H9 (cell line): ENCODE measurements at regions not wholly inside any gene's neighbourhood (a gene's known extent, or its start where the extent isn't known, plus 50 kb on each side); places are given as distances from the start of the nearest gene placed in this dataset.

Experiments
- DNase-seq: peaks from one replicate; pipeline ENCODE4 v3.0.0-alpha.2; 2017
- H2AFZ ChIP-seq: one replicate; pipeline ENCODE4 v1.6.1; 2013; ENCODE audit warnings: mild to moderate bottlenecking, low read length, control low read depth, moderate library complexity
- H2AK5ac ChIP-seq: 2 replicates; pipeline ENCODE4 v1.6.1; 2013; ENCODE audit warnings: low read length, control low read depth, mixed read lengths; ENCODE audit not compliant: insufficient read length
- H2BK120ac ChIP-seq: one replicate; pipeline ENCODE4 v1.6.1; 2013; ENCODE audit warnings: low read depth, mild to moderate bottlenecking, low read length, control low read depth, inconsistent platforms; ENCODE audit not compliant: poor library complexity, severe bottlenecking
- H2BK12ac ChIP-seq: 2 replicates; pipeline ENCODE4 v1.6.1; 2013; ENCODE audit warnings: low read length, control low read depth, mixed read lengths, low read depth; ENCODE audit not compliant: insufficient read length
- H2BK15ac ChIP-seq: 2 replicates; pipeline ENCODE4 v1.6.1; 2013; ENCODE audit warnings: low read depth, low read length, control low read depth
- H2BK20ac ChIP-seq: one replicate; pipeline ENCODE4 v1.6.1; 2013; ENCODE audit warnings: low read depth, mild to moderate bottlenecking, low read length, control low read depth, inconsistent platforms; ENCODE audit not compliant: poor library complexity, severe bottlenecking
- H2BK5ac ChIP-seq: 2 replicates; pipeline ENCODE4 v1.6.1; 2013; ENCODE audit warnings: low read length, control low read depth, mixed read lengths; ENCODE audit not compliant: insufficient read length
- H3K14ac ChIP-seq: 2 replicates; pipeline ENCODE4 v1.6.1; 2013; ENCODE audit warnings: low read length, control low read depth; ENCODE audit not compliant: insufficient read depth
- H3K18ac ChIP-seq: 2 replicates; pipeline ENCODE4 v1.6.1; 2013; ENCODE audit warnings: low read depth, mild to moderate bottlenecking, mixed read lengths, low read length, control low read depth; ENCODE audit not compliant: insufficient read length
- H3K23ac ChIP-seq: 2 replicates; pipeline ENCODE4 v1.6.1; 2013; ENCODE audit warnings: low read length, control low read depth, mixed read lengths, low read depth; ENCODE audit not compliant: insufficient read length
- H3K23me2 ChIP-seq: 2 replicates; pipeline ENCODE4 v1.6.1; 2013; ENCODE audit warnings: low read depth, mild to moderate bottlenecking, mixed read lengths, low read length, control low read depth; ENCODE audit not compliant: insufficient read length, poor library complexity, severe bottlenecking
- H3K27ac ChIP-seq: 2 replicates; pipeline ENCODE4 v1.5.1; 2013; ENCODE audit warnings: low read length, control low read depth, mixed read lengths, low read depth; ENCODE audit not compliant: insufficient read length
- H3K27me3 ChIP-seq: 2 replicates; pipeline ENCODE4 v1.6.1; 2013; ENCODE audit warnings: low read length, control low read depth, inconsistent platforms; ENCODE audit not compliant: insufficient read depth
- H3K4ac ChIP-seq: 2 replicates; pipeline ENCODE4 v1.6.1; 2013; ENCODE audit warnings: low read depth, mild to moderate bottlenecking, control low read depth, inconsistent platforms, low read length, moderate library complexity
- H3K4me1 ChIP-seq: 2 replicates; pipeline ENCODE4 v1.6.1; 2013; ENCODE audit warnings: low read length, control low read depth, inconsistent platforms; ENCODE audit not compliant: insufficient read depth
- H3K4me2 ChIP-seq: 2 replicates; pipeline ENCODE4 v1.6.1; 2013; ENCODE audit warnings: low read length, control low read depth, mixed read lengths; ENCODE audit not compliant: insufficient read length, insufficient read depth
- H3K56ac ChIP-seq: 2 replicates; pipeline ENCODE4 v1.6.1; 2013; ENCODE audit warnings: low read depth, mild to moderate bottlenecking, mixed read lengths, low read length, control low read depth; ENCODE audit not compliant: insufficient read length
- H3K79me1 ChIP-seq: 2 replicates; pipeline ENCODE4 v1.6.1; 2013; ENCODE audit warnings: low read depth, mild to moderate bottlenecking, moderate library complexity, low read length, control low read depth, inconsistent platforms; ENCODE audit not compliant: insufficient read depth, poor library complexity, severe bottlenecking
- H3K79me2 ChIP-seq: 2 replicates; pipeline ENCODE4 v1.6.1; 2013; ENCODE audit warnings: low read length, control low read depth, inconsistent platforms; ENCODE audit not compliant: insufficient read depth
- H3K9ac ChIP-seq: 2 replicates; pipeline ENCODE4 v1.6.1; 2013; ENCODE audit warnings: low read length, control low read depth, mixed read lengths; ENCODE audit not compliant: insufficient read length; ENCODE audit errors: extremely low read depth
- H3K9me3 ChIP-seq: one replicate; pipeline ENCODE4 v1.6.1; 2013; ENCODE audit warnings: low read depth, low read length, inconsistent platforms; ENCODE audit not compliant: control insufficient read depth
- H3T11ph ChIP-seq: one replicate; pipeline ENCODE4 v1.6.1; 2013; ENCODE audit warnings: mild to moderate bottlenecking, low read length, control low read depth, inconsistent platforms
- H4K20me1 ChIP-seq: one replicate; pipeline ENCODE4 v1.6.1; 2013; ENCODE audit not compliant: control insufficient read depth, insufficient read length, insufficient read depth
- H4K5ac ChIP-seq: 2 replicates; pipeline ENCODE4 v1.6.1; 2013; ENCODE audit warnings: low read depth, mild to moderate bottlenecking, mixed read lengths, low read length, control low read depth; ENCODE audit not compliant: insufficient read length
- H4K8ac ChIP-seq: replicated peaks from 2 replicates; pipeline ENCODE4 v1.6.1; 2013; ENCODE audit warnings: low read length, control low read depth, mixed read lengths, low read depth; ENCODE audit not compliant: insufficient read length
- H4K91ac ChIP-seq: 2 replicates; pipeline ENCODE4 v1.6.1; 2013; ENCODE audit warnings: low read depth, mild to moderate bottlenecking, moderate library complexity, mixed read lengths, low read length, control low read depth; ENCODE audit not compliant: insufficient read length
- H3K27ac Mint-ChIP-seq, 3 experiments: 2 replicates in 2 of 3; 3 replicates in 1 of 3; pipeline ENCODE4 v1.8.0; 2020 to 2021; ENCODE audit warnings: mixed read lengths in 3 of 3, mild to moderate bottlenecking in 1 of 3, moderate library complexity in 1 of 3
- H3K27me3 Mint-ChIP-seq: 2 replicates; pipeline ENCODE4 v1.8.0; 2021; ENCODE audit warnings: low read depth, mild to moderate bottlenecking, moderate library complexity, mixed read lengths
- H3K36me3 Mint-ChIP-seq, 3 experiments: 2 replicates in 2 of 3; 3 replicates in 1 of 3; pipeline ENCODE4 v1.8.0; 2020 to 2021; ENCODE audit warnings: low read depth in 3 of 3, mixed read lengths in 3 of 3; ENCODE audit not compliant: insufficient read depth in 1 of 3
- H3K4me1 Mint-ChIP-seq, 2 experiments: 2 replicates each; pipeline ENCODE4 v1.8.0; 2020; ENCODE audit warnings: mixed read lengths in 2 of 2
- H3K4me3 Mint-ChIP-seq, 2 experiments: 2 replicates in 1 of 2; 3 replicates in 1 of 2; pipeline ENCODE4 v1.8.0; 2020 to 2021; ENCODE audit warnings: mild to moderate bottlenecking in 2 of 2, mixed read lengths in 2 of 2, moderate library complexity in 1 of 2
- H3K9me3 Mint-ChIP-seq, 2 experiments: 2 replicates in 1 of 2; 3 replicates in 1 of 2; pipeline ENCODE4 v1.8.0; 2020; ENCODE audit warnings: mild to moderate bottlenecking in 2 of 2, mixed read lengths in 2 of 2, moderate library complexity in 1 of 2
- CTCF ChIP-seq: fragments of 200-600 bp; sonication (generic); conservative IDR thresholded peaks from 3 replicates; pipeline ENCODE4 v1.8.0; 2021; ENCODE audit warnings: antibody characterized with exemption, mild to moderate bottlenecking
- WGBS: extraction: QIAGEN DNeasy Blood & Tissue Kit; methylation state at CpG from one replicate; pipeline ENCODE4 v1.1.7; 2013; ENCODE audit warnings: missing lambda C conversion rate, low lambda C conversion rate, mixed read lengths; ENCODE audit not compliant: insufficient read length; ENCODE audit errors: extremely low coverage; 5-methylcytosine and 5-hydroxymethylcytosine counted together

- H3K4me3 Mint-ChIP-seq = no peak overlapping the region
- H3K27me3 Mint-ChIP-seq = no peaks in the 10 kb centered on the region; the same call in 1 of the 2 replicates
Measured at GRCh38 chr4:15293711-15294110, 134.1 kb upstream of the C1QTNF7 start.

More at GRCh38 chr4:15293711-15294110, 134.1 kb upstream of the C1QTNF7 start:
- Histone ChIP-seq H3K27me3 (no peaks in the 10 kb centered on the region), H4K20me1 (no peaks in the 10 kb centered on the region), H3K9me3 (no peaks in the 10 kb centered on the region), H3K4me1 (peaks cover 2% of the 10 kb centered on the region; the same call in 1 of the 2 replicates), H2BK20ac (no peak overlapping the region), H3K27ac (no peak overlapping the region), H4K91ac (no peak overlapping the region), H3T11ph (no peak overlapping the region), H3K18ac (no peak overlapping the region), H3K56ac (no peak overlapping the region), H4K5ac (no peak overlapping the region), H2AFZ (no peak overlapping the region), H2BK12ac (no peak overlapping the region), H3K4ac (no peak overlapping the region), H3K14ac (no peak overlapping the region), H2BK15ac (no peak overlapping the region), H3K4me2 (no peak overlapping the region), H2AK5ac (no peak overlapping the region), H3K79me2 (no peaks in the 10 kb centered on the region), H4K8ac (no peak overlapping the region), H3K9ac (no peak overlapping the region), H2BK120ac (no peak overlapping the region), H3K23ac (no peak overlapping the region), H3K79me1 (no peaks in the 10 kb centered on the region), H2BK5ac (no peak overlapping the region), H3K23me2 (no peaks in the 10 kb centered on the region)
- no CpG with 5 or more reads among the region's 2 CpGs for WGBS
- no peak for TF ChIP-seq CTCF
- Mint-ChIP-seq H3K4me1 (no peaks in the 10 kb centered on the region), H3K9me3 (no peaks in the 10 kb centered on the region), H3K27ac (no peak overlapping the region), H3K36me3 (no peaks in the 10 kb centered on the region)
- DNase-seq = no peak
